ENCODE measurements at regions not wholly inside any gene's neighbourhood (a gene's known extent, or its start where the extent isn't known, plus 50 kb on each side); places are given as distances from the start of the nearest gene placed in this dataset.

- DNase-seq (no peak), ATAC-seq (ENCODE audit: low read depth in 2 of 2) (no peak)
- Mint-ChIP-seq H3K36me3 (no peaks in the 10 kb centered on the region), H3K27me3 (no peaks in the 10 kb centered on the region), H3K4me1 (no peaks in the 10 kb centered on the region), H3K9me3 (no peaks in the 10 kb centered on the region), H3K27ac (no peak overlapping the region), H3K4me3 (no peak overlapping the region)
- H3K36me3 ChIP-seq (ENCODE audit: control insufficient read depth, insufficient read depth, low read length) = no peaks in the 10 kb centered on the region
- H3K27me3 ChIP-seq (ENCODE audit: control insufficient read depth, insufficient read depth, low read length) = no peaks in the 10 kb centered on the region
- no peaks in the 10 kb centered on the region for H3K4me1 ChIP-seq (ENCODE audit: control insufficient read depth, insufficient read depth, low read length, poor library complexity, severe bottlenecking)
- H3K4me3 ChIP-seq (ENCODE audit: low read depth, low read length) = no peak overlapping the region
- no peaks in the 10 kb centered on the region for H3K9me3 ChIP-seq (ENCODE audit: control insufficient read depth in 2 of 2, low read length in 2 of 2)
- no peak overlapping the region for H3K27ac ChIP-seq (ENCODE audit: insufficient read depth, low read length, poor library complexity, severe bottlenecking)
Measured at GRCh38 chr15:38954090-38954489, 389.5 kb upstream of the RASGRP1 start.

- ATAC-seq (ENCODE audit: low read depth in 2 of 2) (no peak), DNase-seq (no peak)
- Mint-ChIP-seq H3K9me3 (peaks cover 0 to 1% (median 0%) of the 10 kb centered on the region in 7 donors), H3K4me3 (no peak overlapping the region), H3K27ac (no peak overlapping the region), H3K4me1 (peaks cover 0 to 7% (median 0%) of the 10 kb centered on the region in 4 donors), H3K27me3 (peaks cover 4% of the 10 kb centered on the region), H3K36me3 (no peaks in the 10 kb centered on the region)
- Histone ChIP-seq H3K27me3 (ENCODE audit: control insufficient read depth, insufficient read depth, low read length) (no peaks in the 10 kb centered on the region), H3K4me1 (ENCODE audit: control insufficient read depth, insufficient read depth, low read length, poor library complexity, severe bottlenecking) (no peaks in the 10 kb centered on the region), H3K4me3 (ENCODE audit: low read depth, low read length) (no peak overlapping the region), H3K9me3 (ENCODE audit: control insufficient read depth in 2 of 2, low read length in 2 of 2) (no peaks in the 10 kb centered on the region), H3K36me3 (ENCODE audit: control insufficient read depth, insufficient read depth, low read length) (no peaks in the 10 kb centered on the region), H3K27ac (ENCODE audit: insufficient read depth, low read length, poor library complexity, severe bottlenecking) (no peak overlapping the region)
Measured at GRCh38 chr15:38961456-38961855, 396.8 kb upstream of the RASGRP1 start.

DNA sequence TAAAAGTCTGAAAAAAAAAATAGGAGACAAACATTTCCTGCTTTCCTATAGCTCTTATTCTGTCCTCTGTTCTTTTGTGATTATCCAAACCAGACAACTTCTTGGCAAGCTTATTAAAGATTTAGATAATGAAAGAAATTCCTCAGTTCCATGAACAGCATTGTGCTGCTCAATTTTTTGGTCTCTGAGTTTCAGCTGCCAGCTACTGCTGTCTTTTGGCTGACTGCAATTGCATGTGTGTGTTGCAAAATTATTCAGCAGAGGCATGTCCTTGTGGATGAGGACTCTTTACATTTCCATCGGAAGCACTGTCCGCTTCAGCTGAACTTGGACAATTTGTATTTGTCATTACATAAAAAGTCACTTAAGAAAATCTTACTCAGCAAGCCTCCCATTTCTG is 397.3 kb upstream of the RASGRP1 start:
- ATAC-seq (ENCODE audit: low read depth in 2 of 2) (no peak), DNase-seq (no peak)
- Mint-ChIP-seq H3K4me3 (no peak overlapping the region), H3K27me3 (peaks cover 4% of the 10 kb centered on the region), H3K4me1 (peaks cover 0 to 7% (median 0%) of the 10 kb centered on the region in 4 donors), H3K9me3 (peaks cover 0 to 5% (median 0%) of the 10 kb centered on the region in 7 donors), H3K27ac (no peak overlapping the region), H3K36me3 (no peaks in the 10 kb centered on the region)
- no peak overlapping the region for H3K27ac ChIP-seq (ENCODE audit: insufficient read depth, low read length, poor library complexity, severe bottlenecking)
- no peak overlapping the region for H3K4me3 ChIP-seq (ENCODE audit: low read depth, low read length)
- no peaks in the 10 kb centered on the region for H3K4me1 ChIP-seq (ENCODE audit: control insufficient read depth, insufficient read depth, low read length, poor library complexity, severe bottlenecking)
- H3K27me3 ChIP-seq (ENCODE audit: control insufficient read depth, insufficient read depth, low read length) = no peaks in the 10 kb centered on the region
- H3K9me3 ChIP-seq (ENCODE audit: control insufficient read depth in 2 of 2, low read length in 2 of 2) = no peaks in the 10 kb centered on the region
- no peaks in the 10 kb centered on the region for H3K36me3 ChIP-seq (ENCODE audit: control insufficient read depth, insufficient read depth, low read length)

- no peaks in the 10 kb centered on the region for H3K27me3 Mint-ChIP-seq
- no peaks in the 10 kb centered on the region for H3K36me3 Mint-ChIP-seq
- H3K36me3 ChIP-seq (ENCODE audit: control insufficient read depth, insufficient read depth, low read length) = no peaks in the 10 kb centered on the region
- peaks cover 0 to 4% (median 0%) of the 10 kb centered on the region in 4 donors for H3K4me1 Mint-ChIP-seq
- H3K9me3 ChIP-seq (ENCODE audit: control insufficient read depth in 2 of 2, low read length in 2 of 2) = peaks cover 4% of the 10 kb centered on the region in 2 experiments
- H3K9me3 Mint-ChIP-seq = peaks cover 2 to 25% (median 5%) of the 10 kb centered on the region in 7 donors
- no peaks in the 10 kb centered on the region for H3K4me1 ChIP-seq (ENCODE audit: control insufficient read depth, insufficient read depth, low read length, poor library complexity, severe bottlenecking)
- no peak overlapping the region for H3K27ac ChIP-seq (ENCODE audit: insufficient read depth, low read length, poor library complexity, severe bottlenecking)
- ATAC-seq (ENCODE audit: low read depth in 2 of 2) = no peak
- no peaks in the 10 kb centered on the region for H3K27me3 ChIP-seq (ENCODE audit: control insufficient read depth, insufficient read depth, low read length)
- no peak for DNase-seq
- H3K27ac Mint-ChIP-seq = no peak overlapping the region
- H3K4me3 ChIP-seq (ENCODE audit: low read depth, low read length) = no peak overlapping the region
- no peak overlapping the region for H3K4me3 Mint-ChIP-seq
Measured at GRCh38 chr15:38972831-38973230, 408.2 kb upstream of the RASGRP1 start.

- ATAC-seq (ENCODE audit: low read depth in 2 of 2) (no peak), DNase-seq (no peak)
- no peaks in the 10 kb centered on the region for H3K4me1 ChIP-seq (ENCODE audit: control insufficient read depth, insufficient read depth, low read length, poor library complexity, severe bottlenecking)
- peaks cover 7 to 31% (median 12%) of the 10 kb centered on the region in 7 donors for H3K9me3 Mint-ChIP-seq
- H3K36me3 ChIP-seq (ENCODE audit: control insufficient read depth, insufficient read depth, low read length) = no peaks in the 10 kb centered on the region
- peak overlapping the region in 1 of 3 donors; percentile 2 for H3K27ac Mint-ChIP-seq
- no peaks in the 10 kb centered on the region for H3K27me3 ChIP-seq (ENCODE audit: control insufficient read depth, insufficient read depth, low read length)
- no peaks in the 10 kb centered on the region for H3K36me3 Mint-ChIP-seq
- H3K4me1 Mint-ChIP-seq = peaks cover 0 to 8% (median 0%) of the 10 kb centered on the region in 4 donors
- H3K9me3 ChIP-seq (ENCODE audit: control insufficient read depth in 2 of 2, low read length in 2 of 2) = peaks cover 7 to 14% of the 10 kb centered on the region in 2 experiments
- H3K4me3 ChIP-seq (ENCODE audit: low read depth, low read length) = no peak overlapping the region
- no peak overlapping the region for H3K4me3 Mint-ChIP-seq
- H3K27ac ChIP-seq (ENCODE audit: insufficient read depth, low read length, poor library complexity, severe bottlenecking) = no peak overlapping the region
- no peaks in the 10 kb centered on the region for H3K27me3 Mint-ChIP-seq
Measured at GRCh38 chr15:38975282-38975990, 410.8 kb upstream of the RASGRP1 start.

- no peak for ATAC-seq (ENCODE audit: low read depth in 2 of 2)
Measured at GRCh38 chr15:38991126-38991525, 426.5 kb upstream of the RASGRP1 start.

GRCh38 chr15:38991701-38992100 is 427.1 kb upstream of the RASGRP1 start:
- Mint-ChIP-seq H3K27me3 (no peaks in the 10 kb centered on the region), H3K4me1 (peaks cover 0 to 3% (median 0%) of the 10 kb centered on the region in 4 donors), H3K4me3 (no peak overlapping the region), H3K36me3 (peaks cover 1% of the 10 kb centered on the region), H3K9me3 (peaks cover 0 to 3% (median 0%) of the 10 kb centered on the region in 7 donors), H3K27ac (no peak overlapping the region)
- ATAC-seq (ENCODE audit: low read depth in 2 of 2) (no peak), DNase-seq (no peak)
- no peaks in the 10 kb centered on the region for H3K36me3 ChIP-seq (ENCODE audit: control insufficient read depth, insufficient read depth, low read length)
- H3K27me3 ChIP-seq (ENCODE audit: control insufficient read depth, insufficient read depth, low read length) = no peaks in the 10 kb centered on the region
- no peaks in the 10 kb centered on the region for H3K9me3 ChIP-seq (ENCODE audit: control insufficient read depth in 2 of 2, low read length in 2 of 2)
- no peaks in the 10 kb centered on the region for H3K4me1 ChIP-seq (ENCODE audit: control insufficient read depth, insufficient read depth, low read length, poor library complexity, severe bottlenecking)
- H3K27ac ChIP-seq (ENCODE audit: insufficient read depth, low read length, poor library complexity, severe bottlenecking) = no peak overlapping the region
- H3K4me3 ChIP-seq (ENCODE audit: low read depth, low read length) = no peak overlapping the region

More at GRCh38 chr15:38991126-38991525, 426.5 kb upstream of the RASGRP1 start:
- no peak overlapping the region for H3K4me3 ChIP-seq (ENCODE audit: low read depth, low read length)
- no peaks in the 10 kb centered on the region for H3K36me3 ChIP-seq (ENCODE audit: control insufficient read depth, insufficient read depth, low read length)
- no peaks in the 10 kb centered on the region for H3K4me1 ChIP-seq (ENCODE audit: control insufficient read depth, insufficient read depth, low read length, poor library complexity, severe bottlenecking)
- Mint-ChIP-seq H3K9me3 (no peaks in the 10 kb centered on the region), H3K4me3 (no peak overlapping the region), H3K27ac (no peak overlapping the region), H3K36me3 (no peaks in the 10 kb centered on the region), H3K4me1 (no peaks in the 10 kb centered on the region), H3K27me3 (no peaks in the 10 kb centered on the region)
- H3K27me3 ChIP-seq (ENCODE audit: control insufficient read depth, insufficient read depth, low read length) = no peaks in the 10 kb centered on the region
- no peak for DNase-seq
- H3K27ac ChIP-seq (ENCODE audit: insufficient read depth, low read length, poor library complexity, severe bottlenecking) = no peak overlapping the region
- H3K9me3 ChIP-seq (ENCODE audit: control insufficient read depth in 2 of 2, low read length in 2 of 2) = no peaks in the 10 kb centered on the region

DNA sequence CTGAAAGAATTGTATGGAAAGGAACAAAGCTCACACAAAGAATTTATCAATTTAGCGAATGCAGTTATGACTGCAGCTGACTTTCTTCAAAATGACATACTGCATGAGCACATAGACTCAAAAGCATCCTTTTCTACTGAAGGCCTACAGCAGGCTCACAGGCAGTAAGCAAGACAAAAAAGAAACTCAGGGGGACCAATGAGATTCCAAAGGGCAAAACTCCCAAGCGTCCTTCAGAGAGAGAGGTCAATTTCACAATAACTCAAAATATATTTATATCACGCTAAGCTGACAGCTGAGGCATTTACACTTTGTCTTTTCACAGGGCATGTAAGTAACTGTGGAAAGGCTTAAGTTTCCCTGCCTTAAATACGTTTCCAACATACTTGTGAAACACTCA is 427.9 kb upstream of the RASGRP1 start:
- no peaks in the 10 kb centered on the region for H3K9me3 ChIP-seq (ENCODE audit: control insufficient read depth in 2 of 2, low read length in 2 of 2)
- no peaks in the 10 kb centered on the region for H3K4me1 ChIP-seq (ENCODE audit: control insufficient read depth, insufficient read depth, low read length, poor library complexity, severe bottlenecking)
- peaks cover 2% of the 10 kb centered on the region for H3K36me3 ChIP-seq (ENCODE audit: control insufficient read depth, insufficient read depth, low read length)
- H3K27me3 ChIP-seq (ENCODE audit: control insufficient read depth, insufficient read depth, low read length) = no peaks in the 10 kb centered on the region
- Mint-ChIP-seq H3K9me3 (peaks cover 0 to 6% (median 0%) of the 10 kb centered on the region in 7 donors), H3K27me3 (no peaks in the 10 kb centered on the region), H3K27ac (no peak overlapping the region), H3K36me3 (peaks cover 4% of the 10 kb centered on the region), H3K4me3 (no peak overlapping the region), H3K4me1 (peaks cover 0 to 5% (median 0%) of the 10 kb centered on the region in 4 donors)
- no peak for ATAC-seq (ENCODE audit: low read depth in 2 of 2)
- no peak for DNase-seq
- H3K27ac ChIP-seq (ENCODE audit: insufficient read depth, low read length, poor library complexity, severe bottlenecking) = no peak overlapping the region
- H3K4me3 ChIP-seq (ENCODE audit: low read depth, low read length) = no peak overlapping the region
